ENCODE measurements at regions not wholly inside any gene's neighbourhood (a gene's known extent, or its start where the extent isn't known, plus 50 kb on each side); places are given as distances from the start of the nearest gene placed in this dataset.
"Not testable (repeated sequence)": the region's sequence is repeated elsewhere in the genome, so short reads cannot be mapped to it uniquely, and the experiment has no call there.

DNA sequence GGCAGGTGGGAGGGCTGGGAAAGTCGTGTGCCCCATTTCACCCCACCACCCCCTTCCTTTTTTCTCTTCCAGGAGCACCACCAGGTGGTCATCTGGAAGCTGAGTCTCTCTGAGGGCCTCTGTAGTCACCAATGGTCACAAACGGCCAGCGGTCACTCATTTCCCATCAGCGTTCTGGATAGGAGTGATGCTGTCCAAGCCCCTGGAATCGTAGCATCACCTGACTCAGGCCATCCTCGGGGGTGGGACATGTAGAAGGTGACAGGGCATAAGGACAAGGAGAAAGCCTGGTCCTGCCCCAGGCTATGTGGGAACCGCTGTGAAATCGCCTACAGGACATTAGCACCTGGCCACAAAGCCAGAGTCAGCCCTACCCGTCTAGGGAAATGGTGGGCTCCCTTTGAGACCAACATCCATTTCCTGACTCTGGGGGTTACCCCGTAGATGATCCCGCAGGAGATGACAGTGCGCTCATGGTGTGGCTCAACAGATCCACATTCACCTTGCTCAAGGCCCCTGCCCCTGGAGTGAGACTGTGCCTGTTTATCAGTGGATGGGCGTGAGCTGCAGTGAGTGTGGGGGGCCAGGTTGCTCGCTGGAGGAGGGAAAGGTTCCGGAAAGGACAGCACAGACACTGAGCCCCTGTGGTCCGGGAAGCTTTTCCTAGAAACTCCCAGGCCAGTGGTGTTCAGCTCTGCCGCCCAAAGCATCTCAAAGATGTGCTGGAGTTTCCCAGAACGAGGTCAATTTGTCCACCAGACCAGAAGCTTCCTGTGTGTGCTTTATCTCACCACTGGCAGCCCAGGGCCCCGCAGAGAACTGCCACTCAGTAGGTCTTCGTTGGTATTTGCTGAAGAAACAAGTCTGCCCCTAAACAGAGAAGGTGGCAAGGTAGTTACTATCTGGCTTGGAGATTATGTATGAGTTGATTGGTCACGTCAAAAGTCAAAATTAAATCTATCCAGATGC lies 61.1 kb upstream of the UNC5A start:
- DNase-seq: peak; percentile 6

DNA sequence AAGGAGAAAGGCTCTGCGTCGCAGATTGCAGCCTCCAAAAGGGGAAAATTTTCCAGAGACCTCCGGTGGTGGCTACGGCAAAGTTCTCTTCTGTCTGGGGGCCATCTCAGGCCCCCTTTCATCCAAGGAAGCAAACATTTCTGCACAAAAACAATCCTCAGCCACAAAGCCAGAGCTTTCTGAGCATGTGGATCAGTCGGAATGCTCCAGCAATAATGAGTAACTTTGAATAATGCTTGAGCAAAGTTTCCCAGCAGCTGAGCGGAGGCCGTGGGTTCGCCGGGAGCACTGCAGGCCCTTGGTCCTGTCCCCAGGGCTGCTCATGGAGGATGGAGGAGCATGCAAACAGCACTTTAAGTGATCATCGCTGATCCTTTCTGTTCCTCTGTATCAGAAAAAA lies 60.2 kb upstream of the UNC5A start:
- DNase-seq: no peak

DNA sequence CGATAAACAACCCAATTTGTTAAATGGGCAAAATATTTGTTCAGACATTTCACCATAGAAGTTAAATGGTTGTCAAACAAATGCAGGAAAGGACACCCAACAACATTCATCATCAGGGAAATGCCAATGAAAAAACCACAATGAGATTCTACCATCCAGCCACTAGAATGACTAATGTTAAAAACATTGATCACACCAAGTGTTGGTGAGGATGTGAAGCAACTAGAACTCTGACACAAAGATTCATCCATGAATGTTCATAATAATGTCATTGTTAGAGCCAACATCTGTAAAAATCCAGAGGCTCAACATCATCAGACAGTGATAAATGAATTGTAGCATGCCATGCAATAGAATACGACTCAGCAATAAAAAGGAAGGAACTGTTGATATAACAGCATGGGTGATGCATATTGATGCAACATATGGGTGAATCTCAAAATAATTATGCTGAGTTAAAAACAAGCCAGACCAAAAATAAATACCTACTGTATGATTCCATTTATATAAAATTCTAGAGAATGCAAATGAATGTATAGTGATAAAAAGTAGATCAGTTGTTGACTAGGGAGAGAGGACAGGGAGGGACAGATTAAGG lies 55.9 kb upstream of the UNC5A start:
- no peak for DNase-seq

GRCh38 chr5:176755593-176755992 lies 54.8 kb upstream of the UNC5A start:
- DNase-seq: not testable (repeated sequence)

DNA sequence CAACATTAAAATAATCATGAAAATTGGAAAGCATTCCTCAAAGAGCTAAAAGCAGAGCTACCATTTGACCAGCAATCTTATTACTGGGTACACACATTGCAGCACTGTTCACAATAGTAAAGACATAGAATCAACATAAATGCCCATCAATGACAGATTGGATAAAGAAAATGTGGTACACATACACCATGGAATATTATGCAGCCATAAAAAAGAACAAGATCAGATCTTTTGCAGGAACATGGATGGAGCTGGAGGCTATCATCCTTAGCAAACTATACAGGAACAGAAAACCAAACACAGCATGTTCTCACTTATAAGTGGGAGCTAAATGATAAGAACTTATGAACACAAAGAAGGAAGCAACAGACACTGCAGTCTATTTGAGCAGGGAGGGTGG lies 52.8 kb upstream of the UNC5A start:
- not testable (repeated sequence) for DNase-seq
